ENCODE measurements at regions not wholly inside any gene's neighbourhood (a gene's known extent, or its start where the extent isn't known, plus 50 kb on each side); places are given as distances from the start of the nearest gene placed in this dataset.
A peak's percentile ranks its signal among the peaks of the same experiment; 100 is the strongest.

GRCh38 chr2:53188851-53189510, 578.6 kb upstream of the CHAC2 start:
- H3K4me3 ChIP-seq (ENCODE audit: low read depth, low read length): no peak overlapping the region
- DNase-seq (ENCODE audit: low read depth): no peak

DNA sequence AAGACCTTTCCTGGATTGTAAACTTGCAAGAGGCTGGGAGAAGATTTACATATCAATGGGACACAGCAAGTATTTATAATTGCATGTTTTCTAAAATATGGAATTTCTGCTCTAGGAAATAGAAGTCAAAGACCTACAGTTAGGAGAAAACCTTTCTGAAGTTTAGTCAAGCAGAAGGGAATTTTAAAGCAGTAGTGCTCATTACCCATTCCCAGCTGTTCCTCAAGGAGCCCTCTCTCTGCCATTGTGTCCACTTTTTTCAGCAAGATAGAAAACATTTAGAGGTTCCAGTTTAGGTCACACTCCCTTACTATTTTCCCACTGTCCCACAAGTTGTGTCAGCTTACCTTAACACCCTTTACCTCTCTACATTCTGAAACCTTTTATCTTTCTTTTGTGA, 584.0 kb upstream of the CHAC2 start:
- no peak for DNase-seq (ENCODE audit: low read depth)
- TF ChIP-seq, protein P1, sequence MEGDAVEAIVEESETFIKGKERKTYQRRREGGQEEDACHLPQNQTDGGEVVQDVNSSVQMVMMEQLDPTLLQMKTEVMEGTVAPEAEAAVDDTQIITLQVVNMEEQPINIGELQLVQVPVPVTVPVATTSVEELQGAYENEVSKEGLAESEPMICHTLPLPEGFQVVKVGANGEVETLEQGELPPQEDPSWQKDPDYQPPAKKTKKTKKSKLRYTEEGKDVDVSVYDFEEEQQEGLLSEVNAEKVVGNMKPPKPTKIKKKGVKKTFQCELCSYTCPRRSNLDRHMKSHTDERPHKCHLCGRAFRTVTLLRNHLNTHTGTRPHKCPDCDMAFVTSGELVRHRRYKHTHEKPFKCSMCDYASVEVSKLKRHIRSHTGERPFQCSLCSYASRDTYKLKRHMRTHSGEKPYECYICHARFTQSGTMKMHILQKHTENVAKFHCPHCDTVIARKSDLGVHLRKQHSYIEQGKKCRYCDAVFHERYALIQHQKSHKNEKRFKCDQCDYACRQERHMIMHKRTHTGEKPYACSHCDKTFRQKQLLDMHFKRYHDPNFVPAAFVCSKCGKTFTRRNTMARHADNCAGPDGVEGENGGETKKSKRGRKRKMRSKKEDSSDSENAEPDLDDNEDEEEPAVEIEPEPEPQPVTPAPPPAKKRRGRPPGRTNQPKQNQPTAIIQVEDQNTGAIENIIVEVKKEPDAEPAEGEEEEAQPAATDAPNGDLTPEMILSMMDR (IDR thresholded peaks at IDR 0.05; ENCODE audit: control insufficient read depth, extremely low read depth, insufficient read depth): no peak

More at GRCh38 chr2:53188851-53189510, 578.6 kb upstream of the CHAC2 start:
- TF ChIP-seq, protein P1 (IDR thresholded peaks at IDR 0.05; ENCODE audit: control insufficient read depth, extremely low read depth, insufficient read depth): no peak

DNA sequence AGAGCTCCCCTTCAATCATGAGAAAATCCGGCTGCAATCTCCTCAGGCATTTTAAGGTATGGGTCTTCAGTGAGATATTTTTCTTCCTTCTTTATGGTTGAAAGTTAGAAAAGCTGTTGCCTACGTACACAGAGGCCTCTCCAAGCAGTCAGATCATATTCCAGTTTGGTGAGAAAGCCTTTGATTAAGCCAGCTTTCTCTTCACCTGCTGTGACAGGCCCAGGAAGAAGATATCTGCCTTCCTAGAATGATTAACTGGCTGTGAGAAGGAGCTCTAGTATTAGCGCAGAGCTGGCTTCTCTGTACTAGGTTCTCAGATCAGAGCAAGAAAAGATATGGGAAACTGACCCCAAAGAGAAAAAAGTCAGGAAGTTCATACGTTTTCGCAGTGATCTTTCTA, 585.0 kb upstream of the CHAC2 start:
- TF ChIP-seq, protein P1 (IDR thresholded peaks at IDR 0.05; ENCODE audit: control insufficient read depth, extremely low read depth, insufficient read depth): no peak
- no peak overlapping the region for H3K4me3 ChIP-seq (ENCODE audit: low read depth, low read length)
- DNase-seq (ENCODE audit: low read depth): no peak

More for the DNA sequence above, 584.0 kb upstream of the CHAC2 start:
- H3K4me3 ChIP-seq (ENCODE audit: low read depth, low read length): no peak overlapping the region

- TF ChIP-seq, protein P1 (IDR thresholded peaks at IDR 0.05; ENCODE audit: control insufficient read depth, extremely low read depth, insufficient read depth): no peak
- H3K4me3 ChIP-seq (ENCODE audit: low read depth, low read length): no peak overlapping the region
- no peak for DNase-seq (ENCODE audit: low read depth)
Observed at GRCh38 chr2:53181759-53182158, 585.8 kb upstream of the CHAC2 start.

DNA sequence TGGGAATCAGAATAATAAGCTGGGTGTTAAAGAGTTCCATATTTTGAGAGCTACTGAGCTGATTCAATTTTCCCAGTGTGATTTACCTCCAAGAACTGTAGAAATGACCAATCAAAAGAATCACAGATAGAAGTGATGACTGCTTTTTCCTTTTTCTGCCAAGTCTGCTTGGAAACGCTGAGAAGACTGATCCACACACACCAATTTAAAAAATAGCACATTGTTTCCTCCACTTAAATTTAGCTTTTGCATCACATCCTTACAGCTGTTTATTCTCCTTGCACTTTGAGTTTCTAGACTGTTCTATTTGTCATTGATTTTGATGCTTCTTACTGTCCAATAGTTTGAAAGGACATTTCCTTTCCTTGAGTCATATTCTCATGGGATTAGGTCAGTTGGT, 590.3 kb upstream of the CHAC2 start:
- H3K4me3 ChIP-seq (ENCODE audit: low read depth, low read length): no peak overlapping the region
- TF ChIP-seq, protein P1 (IDR thresholded peaks at IDR 0.05; ENCODE audit: control insufficient read depth, extremely low read depth, insufficient read depth): no peak
- no peak for DNase-seq (ENCODE audit: low read depth)

- peak; percentile 83 for DNase-seq (ENCODE audit: low read depth)
- TF ChIP-seq, protein P1 (IDR thresholded peaks at IDR 0.05; ENCODE audit: control insufficient read depth, extremely low read depth, insufficient read depth): no peak
- H3K4me3 ChIP-seq (ENCODE audit: low read depth, low read length): no peak overlapping the region
Observed at GRCh38 chr2:53174539-53174938, 593.1 kb upstream of the CHAC2 start.

All from LNCaP clone FGC (cell line).